ENCODE measurements at regions not wholly inside any gene's neighbourhood (a gene's known extent, or its start where the extent isn't known, plus 50 kb on each side); places are given as distances from the start of the nearest gene placed in this dataset.

DNA sequence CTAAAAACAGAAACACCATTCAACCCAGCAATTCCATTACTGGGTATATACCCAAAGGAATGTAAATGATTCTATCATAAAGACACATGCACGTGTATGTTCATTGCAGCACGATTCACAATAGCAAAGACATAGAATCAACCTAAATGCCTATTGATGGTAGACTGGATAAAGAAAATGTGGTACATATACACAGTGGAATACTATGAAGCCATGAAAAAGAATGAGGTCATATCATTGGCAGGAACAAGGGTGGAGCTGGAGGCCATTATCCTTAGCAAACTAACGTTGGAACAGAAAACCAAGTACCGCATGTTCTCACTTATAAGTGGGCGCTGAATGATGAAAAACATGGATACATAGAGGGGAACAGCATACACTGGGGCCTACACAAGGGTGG, 77.2 kb upstream of the MYOCD start:
- intact Hi-C loops (cut with micrococcal nuclease; ENCODE audit: unreplicated experiment) (no loop called here), in situ Hi-C loops (cut with MboI) (no loop called here)
- ATAC-seq (no peak), DNase-seq (ENCODE audit: low read depth, low spot score) (no peak), FAIRE-seq (no peak)
- TF ChIP-seq, protein P1, sequence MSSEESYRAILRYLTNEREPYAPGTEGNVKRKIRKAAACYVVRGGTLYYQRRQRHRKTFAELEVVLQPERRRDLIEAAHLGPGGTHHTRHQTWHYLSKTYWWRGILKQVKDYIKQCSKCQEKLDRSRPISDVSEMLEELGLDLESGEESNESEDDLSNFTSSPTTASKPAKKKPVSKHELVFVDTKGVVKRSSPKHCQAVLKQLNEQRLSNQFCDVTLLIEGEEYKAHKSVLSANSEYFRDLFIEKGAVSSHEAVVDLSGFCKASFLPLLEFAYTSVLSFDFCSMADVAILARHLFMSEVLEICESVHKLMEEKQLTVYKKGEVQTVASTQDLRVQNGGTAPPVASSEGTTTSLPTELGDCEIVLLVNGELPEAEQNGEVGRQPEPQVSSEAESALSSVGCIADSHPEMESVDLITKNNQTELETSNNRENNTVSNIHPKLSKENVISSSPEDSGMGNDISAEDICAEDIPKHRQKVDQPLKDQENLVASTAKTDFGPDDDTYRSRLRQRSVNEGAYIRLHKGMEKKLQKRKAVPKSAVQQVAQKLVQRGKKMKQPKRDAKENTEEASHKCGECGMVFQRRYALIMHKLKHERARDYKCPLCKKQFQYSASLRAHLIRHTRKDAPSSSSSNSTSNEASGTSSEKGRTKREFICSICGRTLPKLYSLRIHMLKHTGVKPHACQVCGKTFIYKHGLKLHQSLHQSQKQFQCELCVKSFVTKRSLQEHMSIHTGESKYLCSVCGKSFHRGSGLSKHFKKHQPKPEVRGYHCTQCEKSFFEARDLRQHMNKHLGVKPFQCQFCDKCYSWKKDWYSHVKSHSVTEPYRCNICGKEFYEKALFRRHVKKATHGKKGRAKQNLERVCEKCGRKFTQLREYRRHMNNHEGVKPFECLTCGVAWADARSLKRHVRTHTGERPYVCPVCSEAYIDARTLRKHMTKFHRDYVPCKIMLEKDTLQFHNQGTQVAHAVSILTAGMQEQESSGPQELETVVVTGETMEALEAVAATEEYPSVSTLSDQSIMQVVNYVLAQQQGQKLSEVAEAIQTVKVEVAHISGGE (CRISPR knock-in tag; IDR thresholded peaks at IDR 0.05): no peak
- TF ChIP-seq FOS (IDR thresholded peaks at IDR 0.05; ENCODE audit: borderline replicate concordance, extremely low read depth, insufficient read length): no peak
- no peak for TF ChIP-seq NFYB (IDR thresholded peaks at IDR 0.05; ENCODE audit: insufficient read depth, low read depth, low read length)
- no peak for TF ChIP-seq NRF1 (conservative IDR thresholded peaks at IDR 0.05; ENCODE audit: low read depth, low read length)
- no peak for TF ChIP-seq FOXK2 (IDR thresholded peaks at IDR 0.05)
- TF ChIP-seq ZNF207 (IDR thresholded peaks at IDR 0.05; ENCODE audit: borderline replicate concordance): no peak
- no peak for TF ChIP-seq ATF7 (IDR thresholded peaks at IDR 0.05; ENCODE audit: low read depth)
- TF ChIP-seq, protein P2, sequence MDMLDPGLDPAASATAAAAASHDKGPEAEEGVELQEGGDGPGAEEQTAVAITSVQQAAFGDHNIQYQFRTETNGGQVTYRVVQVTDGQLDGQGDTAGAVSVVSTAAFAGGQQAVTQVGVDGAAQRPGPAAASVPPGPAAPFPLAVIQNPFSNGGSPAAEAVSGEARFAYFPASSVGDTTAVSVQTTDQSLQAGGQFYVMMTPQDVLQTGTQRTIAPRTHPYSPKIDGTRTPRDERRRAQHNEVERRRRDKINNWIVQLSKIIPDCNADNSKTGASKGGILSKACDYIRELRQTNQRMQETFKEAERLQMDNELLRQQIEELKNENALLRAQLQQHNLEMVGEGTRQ (IDR thresholded peaks at IDR 0.05; ENCODE audit: borderline replicate concordance, low read depth, low read length): no peak
- Histone ChIP-seq H3K9ac (ENCODE audit: control insufficient read depth, insufficient read depth, low read length) (no peak overlapping the region), H4K20me1 (ENCODE audit: control insufficient read depth, insufficient read depth) (no peaks in the 10 kb centered on the region), H3K4me3 (no peak overlapping the region), H3K27me3 (replicated peaks in 1 of 2; ENCODE audit: control insufficient read depth in 2 of 2, insufficient read depth in 2 of 2, low read length in 1 of 2) (no peaks in the 10 kb centered on the region), H3K79me2 (ENCODE audit: control insufficient read depth, insufficient read depth, low read length) (no peaks in the 10 kb centered on the region), H2AFZ (ENCODE audit: control insufficient read depth, low read depth, low read length) (no peak overlapping the region), H3K4me1 (ENCODE audit: control insufficient read depth, insufficient read depth, low read length) (no peaks in the 10 kb centered on the region), H3K9me3 (replicated peaks; ENCODE audit: control insufficient read depth, insufficient read depth, low read length) (no peaks in the 10 kb centered on the region), H3K36me3 (ENCODE audit: control insufficient read depth in 2 of 2, insufficient read depth in 2 of 2, low read length in 1 of 2) (no peaks in the 10 kb centered on the region), H3K27ac (ENCODE audit: control insufficient read depth, insufficient read depth) (no peak overlapping the region), H3K4me2 (ENCODE audit: control insufficient read depth, insufficient read depth) (no peak overlapping the region)
- 94% methylated on average over 5 of the region's 5 CpGs for WGBS (ENCODE audit: insufficient coverage, insufficient replicate concordance, low lambda C conversion rate, missing lambda C conversion rate)
- RAD21 ChIA-PET (ENCODE audit: unreplicated experiment): no interaction called here
- POLR2A ChIA-PET: no interaction called here
- CTCF ChIA-PET: interaction anchor here (1.0 kb wide), 1 partner anchor 42 kb away, joined by 3 read pairs; no protein-coding TSS in a partner anchor
- SMC1A ChIA-PET (ENCODE audit: uncharacterized antibody, unreplicated experiment): no interaction called here
- BruUV-seq (replicated peaks): no TSS peak

Data from GM12878 (cell line).